ENCODE measurements at regions not wholly inside any gene's neighbourhood (a gene's known extent, or its start where the extent isn't known, plus 50 kb on each side); places are given as distances from the start of the nearest gene placed in this dataset.

DNA sequence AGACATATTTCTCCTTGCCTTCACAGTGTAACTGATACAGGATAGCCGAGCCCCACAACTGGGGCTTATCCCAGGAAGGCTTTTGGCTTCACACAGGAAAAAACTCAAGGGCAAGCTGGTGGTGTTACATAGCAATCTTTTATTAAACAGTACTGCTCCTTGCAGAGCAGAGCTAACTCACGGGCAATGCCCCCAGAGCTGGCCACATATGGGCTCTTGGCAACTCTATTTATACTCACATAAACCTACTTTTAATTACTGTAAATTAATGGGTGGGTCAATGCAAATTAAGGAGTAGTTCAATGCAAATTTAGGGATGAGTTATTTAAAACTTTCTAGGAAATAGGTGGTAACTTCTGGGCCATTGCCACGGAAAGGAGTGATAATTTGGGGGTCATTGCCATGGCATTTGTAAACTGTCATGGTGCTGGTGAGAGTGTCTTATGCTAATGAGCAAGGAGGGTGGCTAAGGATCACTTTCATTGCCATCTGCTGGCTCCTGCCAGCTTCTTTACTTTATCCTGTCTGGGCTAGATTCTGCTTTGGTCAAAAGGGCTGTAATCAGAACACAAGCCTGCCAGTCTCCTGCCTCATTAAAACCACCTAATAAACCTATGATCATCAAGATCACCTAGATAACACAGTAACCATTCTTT lies 288.8 kb downstream of the CENPC start:
- TF ChIP-seq CTCF (IDR thresholded peaks at IDR 0.05 in 8 of 11, conservative IDR thresholded peaks at IDR 0.05 in 3 of 11) (no peak), POLR2A (IDR thresholded peaks at IDR 0.05) (no peak), POLR2AphosphoS5 (IDR thresholded peaks at IDR 0.05) (no peak)
